ENCODE measurements at regions not wholly inside any gene's neighbourhood (a gene's known extent, or its start where the extent isn't known, plus 50 kb on each side); places are given as distances from the start of the nearest gene placed in this dataset.

- Histone ChIP-seq H3K4me3 (ENCODE audit: low read length in 2 of 2) (no peak overlapping the region), H3K9me3 (ENCODE audit: control insufficient read depth in 2 of 2, insufficient read depth in 1 of 2, low read length in 1 of 2) (no peaks in the 10 kb centered on the region), H3K27me3 (ENCODE audit: control insufficient read depth in 2 of 2, insufficient read depth in 1 of 2, low read length in 1 of 2) (no peaks in the 10 kb centered on the region), H3K4me1 (ENCODE audit: control insufficient read depth in 2 of 2, insufficient read depth in 2 of 2, low read length in 2 of 2) (peaks cover 4 to 5% of the 10 kb centered on the region in 2 donors), H3K36me3 (ENCODE audit: control insufficient read depth in 2 of 2, insufficient read depth in 2 of 2, low read length in 1 of 2) (no peaks in the 10 kb centered on the region), H3K27ac (ENCODE audit: low read depth in 1 of 2, low read length in 1 of 2) (no peak overlapping the region)
- WGBS: 94% methylated on average over 2 of the region's 2 CpGs
- no peak for DNase-seq (ENCODE audit: low read depth in 6 of 9, low spot score in 9 of 9)
Measured at GRCh38 chr10:8393531-8393930, 339.0 kb downstream of the GATA3 start.

- Histone ChIP-seq H3K27me3 (ENCODE audit: control insufficient read depth in 2 of 2, insufficient read depth in 1 of 2, low read length in 1 of 2) (no peaks in the 10 kb centered on the region), H3K27ac (ENCODE audit: low read depth in 1 of 2, low read length in 1 of 2) (no peak overlapping the region), H3K36me3 (ENCODE audit: control insufficient read depth in 2 of 2, insufficient read depth in 2 of 2, low read length in 1 of 2) (no peaks in the 10 kb centered on the region), H3K4me3 (ENCODE audit: low read length in 2 of 2) (no peak overlapping the region), H3K4me1 (ENCODE audit: control insufficient read depth in 2 of 2, insufficient read depth in 2 of 2, low read length in 2 of 2) (peaks cover 4 to 11% of the 10 kb centered on the region in 2 donors), H3K9me3 (ENCODE audit: control insufficient read depth in 2 of 2, insufficient read depth in 1 of 2, low read length in 1 of 2) (no peaks in the 10 kb centered on the region)
- 89% methylated on average over 1 of the region's 1 CpG for WGBS
- no peak for DNase-seq (ENCODE audit: low read depth in 6 of 9, low spot score in 9 of 9)
Measured at GRCh38 chr10:8396675-8397074, 342.2 kb downstream of the GATA3 start.

- no peaks in the 10 kb centered on the region for H3K36me3 ChIP-seq (ENCODE audit: control insufficient read depth in 2 of 2, insufficient read depth in 2 of 2, low read length in 1 of 2)
- no peak overlapping the region for H3K27ac ChIP-seq (ENCODE audit: low read depth in 1 of 2, low read length in 1 of 2)
- no peaks in the 10 kb centered on the region for H3K27me3 ChIP-seq (ENCODE audit: control insufficient read depth in 2 of 2, insufficient read depth in 1 of 2, low read length in 1 of 2)
- no peak overlapping the region for H3K4me3 ChIP-seq (ENCODE audit: low read length in 2 of 2)
- DNase-seq (ENCODE audit: low read depth in 6 of 9, low spot score in 9 of 9): no peak
- H3K4me1 ChIP-seq (ENCODE audit: control insufficient read depth in 2 of 2, insufficient read depth in 2 of 2, low read length in 2 of 2): peaks cover 15 to 29% of the 10 kb centered on the region in 2 donors
- no peaks in the 10 kb centered on the region for H3K9me3 ChIP-seq (ENCODE audit: control insufficient read depth in 2 of 2, insufficient read depth in 1 of 2, low read length in 1 of 2)
- WGBS: 47% methylated on average over 1 of the region's 1 CpG
Measured at GRCh38 chr10:8398771-8399170, 344.3 kb downstream of the GATA3 start.

GRCh38 chr10:8400151-8400550 lies 345.7 kb downstream of the GATA3 start:
- no peaks in the 10 kb centered on the region for H3K27me3 ChIP-seq (ENCODE audit: control insufficient read depth in 2 of 2, insufficient read depth in 1 of 2, low read length in 1 of 2)
- H3K4me3 ChIP-seq (ENCODE audit: low read length in 2 of 2): no peak overlapping the region
- H3K4me1 ChIP-seq (ENCODE audit: control insufficient read depth in 2 of 2, insufficient read depth in 2 of 2, low read length in 2 of 2): peaks cover 24 to 42% of the 10 kb centered on the region in 2 donors
- WGBS: 73% methylated on average over 6 of the region's 6 CpGs
- no peak for DNase-seq (ENCODE audit: low read depth in 6 of 9, low spot score in 9 of 9)
- no peaks in the 10 kb centered on the region for H3K9me3 ChIP-seq (ENCODE audit: control insufficient read depth in 2 of 2, insufficient read depth in 1 of 2, low read length in 1 of 2)
- H3K36me3 ChIP-seq (ENCODE audit: control insufficient read depth in 2 of 2, insufficient read depth in 2 of 2, low read length in 1 of 2): no peaks in the 10 kb centered on the region
- H3K27ac ChIP-seq (ENCODE audit: low read depth in 1 of 2, low read length in 1 of 2): no peak overlapping the region

- WGBS: 97% methylated on average over 3 of the region's 3 CpGs
- Histone ChIP-seq H3K27ac (ENCODE audit: low read depth in 1 of 2, low read length in 1 of 2) (no peak overlapping the region), H3K36me3 (ENCODE audit: control insufficient read depth in 2 of 2, insufficient read depth in 2 of 2, low read length in 1 of 2) (no peaks in the 10 kb centered on the region)
Measured at GRCh38 chr10:8400892-8401291, 346.4 kb downstream of the GATA3 start.

GRCh38 chr10:8401531-8401930 lies 347.0 kb downstream of the GATA3 start:
- Histone ChIP-seq H3K27me3 (ENCODE audit: control insufficient read depth in 2 of 2, insufficient read depth in 1 of 2, low read length in 1 of 2) (no peaks in the 10 kb centered on the region), H3K36me3 (ENCODE audit: control insufficient read depth in 2 of 2, insufficient read depth in 2 of 2, low read length in 1 of 2) (no peaks in the 10 kb centered on the region), H3K4me3 (ENCODE audit: low read length in 2 of 2) (no peak overlapping the region), H3K4me1 (ENCODE audit: control insufficient read depth in 2 of 2, insufficient read depth in 2 of 2, low read length in 2 of 2) (peaks cover 22 to 40% of the 10 kb centered on the region in 2 donors), H3K9me3 (ENCODE audit: control insufficient read depth in 2 of 2, insufficient read depth in 1 of 2, low read length in 1 of 2) (no peaks in the 10 kb centered on the region), H3K27ac (ENCODE audit: low read depth in 1 of 2, low read length in 1 of 2) (no peak overlapping the region)
- no peak for DNase-seq (ENCODE audit: low read depth in 6 of 9, low spot score in 9 of 9)
- WGBS: 97% methylated on average over 4 of the region's 4 CpGs

More at GRCh38 chr10:8400892-8401291, 346.4 kb downstream of the GATA3 start:
- H3K4me1 ChIP-seq (ENCODE audit: control insufficient read depth in 2 of 2, insufficient read depth in 2 of 2, low read length in 2 of 2): peaks cover 22 to 40% of the 10 kb centered on the region in 2 donors
- DNase-seq (ENCODE audit: low read depth in 6 of 9, low spot score in 9 of 9): no peak
- H3K4me3 ChIP-seq (ENCODE audit: low read length in 2 of 2): no peak overlapping the region
- no peaks in the 10 kb centered on the region for H3K27me3 ChIP-seq (ENCODE audit: control insufficient read depth in 2 of 2, insufficient read depth in 1 of 2, low read length in 1 of 2)
- no peaks in the 10 kb centered on the region for H3K9me3 ChIP-seq (ENCODE audit: control insufficient read depth in 2 of 2, insufficient read depth in 1 of 2, low read length in 1 of 2)

- H3K4me1 ChIP-seq (ENCODE audit: control insufficient read depth in 2 of 2, insufficient read depth in 2 of 2, low read length in 2 of 2): peaks cover 23 to 40% of the 10 kb centered on the region in 2 donors
- H3K36me3 ChIP-seq (ENCODE audit: control insufficient read depth in 2 of 2, insufficient read depth in 2 of 2, low read length in 1 of 2): no peaks in the 10 kb centered on the region
- 50% methylated on average over 4 of the region's 4 CpGs for WGBS
- no peaks in the 10 kb centered on the region for H3K27me3 ChIP-seq (ENCODE audit: control insufficient read depth in 2 of 2, insufficient read depth in 1 of 2, low read length in 1 of 2)
- H3K9me3 ChIP-seq (ENCODE audit: control insufficient read depth in 2 of 2, insufficient read depth in 1 of 2, low read length in 1 of 2): no peaks in the 10 kb centered on the region
- no peak overlapping the region for H3K4me3 ChIP-seq (ENCODE audit: low read length in 2 of 2)
- peak in 2 of 9 donors; percentile 29 to 71 for DNase-seq (ENCODE audit: low read depth in 6 of 9, low spot score in 9 of 9)
- H3K27ac ChIP-seq (ENCODE audit: low read depth in 1 of 2, low read length in 1 of 2): peak overlapping the region in 1 of 2 donors; percentile 45
Measured at GRCh38 chr10:8402576-8402975, 348.1 kb downstream of the GATA3 start.

- peak overlapping the region in 1 of 2 donors; percentile 67 for H3K27ac ChIP-seq (ENCODE audit: low read depth in 1 of 2, low read length in 1 of 2)
- H3K4me3 ChIP-seq (ENCODE audit: low read length in 2 of 2): no peak overlapping the region
- DNase-seq (ENCODE audit: low read depth in 6 of 9, low spot score in 9 of 9): no peak
- 58% methylated on average over 4 of the region's 4 CpGs for WGBS
- peaks cover 25 to 40% of the 10 kb centered on the region in 2 donors for H3K4me1 ChIP-seq (ENCODE audit: control insufficient read depth in 2 of 2, insufficient read depth in 2 of 2, low read length in 2 of 2)
- H3K9me3 ChIP-seq (ENCODE audit: control insufficient read depth in 2 of 2, insufficient read depth in 1 of 2, low read length in 1 of 2): no peaks in the 10 kb centered on the region
- H3K27me3 ChIP-seq (ENCODE audit: control insufficient read depth in 2 of 2, insufficient read depth in 1 of 2, low read length in 1 of 2): no peaks in the 10 kb centered on the region
- H3K36me3 ChIP-seq (ENCODE audit: control insufficient read depth in 2 of 2, insufficient read depth in 2 of 2, low read length in 1 of 2): no peaks in the 10 kb centered on the region
Measured at GRCh38 chr10:8403711-8404371, 349.4 kb downstream of the GATA3 start.

- peak overlapping the region in 1 of 2 donors; percentile 6 for H3K4me3 ChIP-seq (ENCODE audit: low read length in 2 of 2)
- H3K36me3 ChIP-seq (ENCODE audit: control insufficient read depth in 2 of 2, insufficient read depth in 2 of 2, low read length in 1 of 2): no peaks in the 10 kb centered on the region
- no peaks in the 10 kb centered on the region for H3K9me3 ChIP-seq (ENCODE audit: control insufficient read depth in 2 of 2, insufficient read depth in 1 of 2, low read length in 1 of 2)
- H3K27ac ChIP-seq (ENCODE audit: low read depth in 1 of 2, low read length in 1 of 2): peak overlapping the region; percentile 13 to 67
- peaks cover 25 to 40% of the 10 kb centered on the region in 2 donors for H3K4me1 ChIP-seq (ENCODE audit: control insufficient read depth in 2 of 2, insufficient read depth in 2 of 2, low read length in 2 of 2)
- no peaks in the 10 kb centered on the region for H3K27me3 ChIP-seq (ENCODE audit: control insufficient read depth in 2 of 2, insufficient read depth in 1 of 2, low read length in 1 of 2)
- 0% methylated on average over 1 of the region's 1 CpG for WGBS
- DNase-seq (ENCODE audit: low read depth in 6 of 9, low spot score in 9 of 9): peak in 7 of 9 donors; percentile 53 to 88 (median 63)
Measured at GRCh38 chr10:8404721-8405120, 350.2 kb downstream of the GATA3 start.
